HL-60/S4 treated with retinoic acid at 250 ng/mL for 4 days and 3 days (cell line): ENCODE measurements at regions not wholly inside any gene's neighbourhood (a gene's known extent, or its start where the extent isn't known, plus 50 kb on each side); places are given as distances from the start of the nearest gene placed in this dataset.

Experiments used
- in situ Hi-C: fragments of 300-500 bp; cut with MboI; formaldehyde crosslinking; loops from 2 replicates; pipeline ENCODE4 v1.7.0; 2022; ENCODE audit warnings: low sequenced_read_pairs

GRCh38 chr17:36661047-36661666, 59.8 kb downstream of the MRM1 start:
- in situ Hi-C loops, result no loop called here

GRCh38 chr17:36661688-36662087, 60.3 kb downstream of the MRM1 start:
- in situ Hi-C loops, result no loop called here

DNA sequence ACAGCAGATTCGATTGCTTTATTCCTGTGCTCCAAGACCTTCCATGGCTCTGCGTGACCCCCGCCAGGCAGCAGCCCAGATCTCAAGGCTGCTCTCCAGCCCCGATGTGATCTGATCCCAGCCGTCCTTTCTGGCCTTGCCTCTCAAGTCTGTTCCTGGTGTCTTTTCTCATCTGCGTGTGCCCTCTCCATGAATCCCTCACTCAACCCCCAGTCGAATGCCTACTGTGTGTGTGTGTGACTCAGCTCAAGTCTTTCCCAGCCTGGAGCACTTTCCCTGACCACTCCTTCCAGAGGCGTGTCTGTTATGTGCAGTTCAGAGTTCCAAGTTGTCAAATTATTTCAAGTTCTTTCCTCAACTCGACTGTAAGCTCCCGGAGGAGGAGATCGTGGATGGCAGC, 64.0 kb downstream of the MRM1 start:
- in situ Hi-C loops, result no loop called here

- in situ Hi-C loops, result no loop called here
Measured at GRCh38 chr17:36667922-36668321, 66.5 kb downstream of the MRM1 start.

DNA sequence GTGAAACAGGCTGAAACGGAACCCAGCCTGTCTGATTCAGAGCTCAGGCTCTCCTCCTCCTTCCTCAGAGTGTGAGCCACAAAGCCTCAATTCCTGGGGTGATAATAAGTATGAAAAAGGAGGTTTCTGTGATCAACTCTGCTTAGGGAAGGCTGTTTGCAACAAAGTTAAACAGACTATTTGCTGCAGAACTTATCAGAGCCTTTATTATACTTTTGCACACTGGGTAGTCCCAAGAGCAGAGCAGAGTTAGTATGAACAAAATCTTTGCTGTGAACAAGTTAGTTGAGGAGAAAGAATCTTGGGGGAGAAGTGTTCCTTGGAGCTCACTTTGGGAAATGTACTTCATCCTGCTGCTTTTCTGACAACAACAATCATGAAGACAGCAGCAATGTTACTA, 67.4 kb downstream of the MRM1 start:
- in situ Hi-C loops, result no loop called here

GRCh38 chr17:36671144-36671543, 69.8 kb downstream of the MRM1 start:
- in situ Hi-C loops, result no loop called here

DNA sequence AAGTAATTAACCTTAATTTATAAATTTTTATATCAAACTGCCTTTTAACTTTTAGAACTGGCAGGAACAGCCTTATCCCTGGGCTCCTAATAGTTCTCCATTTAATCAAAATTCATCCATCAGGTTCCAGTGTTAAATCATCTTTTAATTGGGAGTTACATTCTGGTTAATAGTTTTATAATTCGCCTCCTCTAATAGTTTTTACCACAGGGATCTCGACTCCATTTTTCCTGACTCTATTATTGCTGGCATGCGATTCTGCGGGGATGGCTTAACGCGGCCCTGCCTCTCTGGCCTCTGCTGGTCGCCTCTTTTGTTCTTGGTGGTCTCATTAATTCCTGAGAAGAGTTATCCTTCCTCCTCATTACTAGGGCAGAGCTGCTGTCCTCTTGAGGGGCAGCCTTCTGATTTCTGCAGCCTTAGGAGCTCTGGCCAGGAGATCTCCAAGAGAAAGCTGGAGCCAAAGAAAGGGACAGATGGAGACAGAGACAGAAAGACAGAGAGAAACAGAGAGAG, 71.1 kb downstream of the MRM1 start:
- in situ Hi-C loops, result no loop called here

DNA sequence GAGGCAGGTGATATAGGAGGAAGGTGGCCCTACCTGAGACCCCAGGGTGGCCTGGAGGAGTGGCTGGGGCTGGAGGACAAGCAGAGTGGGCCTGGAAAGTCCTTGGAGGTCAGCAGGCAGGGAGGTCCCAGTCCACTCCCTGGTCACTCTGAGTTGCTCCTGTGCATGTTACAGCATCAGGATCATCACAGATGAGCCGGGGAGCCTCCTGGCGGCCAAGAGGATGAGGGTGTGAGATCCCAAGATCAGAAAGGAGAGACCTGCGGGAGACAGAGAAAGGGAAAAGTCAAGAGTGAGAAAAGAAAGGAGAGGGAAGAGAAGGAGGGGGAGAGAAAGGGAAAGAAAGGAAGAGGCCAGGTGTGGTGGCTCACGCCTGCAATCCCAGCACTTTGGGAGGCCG, 71.7 kb downstream of the MRM1 start:
- in situ Hi-C loops, result no loop called here

GRCh38 chr17:36673637-36674277, 72.4 kb downstream of the MRM1 start:
- in situ Hi-C loops, result no loop called here

GRCh38 chr17:36674278-36674650, 72.9 kb downstream of the MRM1 start:
- in situ Hi-C loops, result no loop called here

GRCh38 chr17:36675250-36675649, 73.9 kb downstream of the MRM1 start:
- in situ Hi-C loops, result loop anchor here (25.0 kb wide), 1 partner anchor 88 kb away; the partner anchor contains the start of gene DHRS11

DNA sequence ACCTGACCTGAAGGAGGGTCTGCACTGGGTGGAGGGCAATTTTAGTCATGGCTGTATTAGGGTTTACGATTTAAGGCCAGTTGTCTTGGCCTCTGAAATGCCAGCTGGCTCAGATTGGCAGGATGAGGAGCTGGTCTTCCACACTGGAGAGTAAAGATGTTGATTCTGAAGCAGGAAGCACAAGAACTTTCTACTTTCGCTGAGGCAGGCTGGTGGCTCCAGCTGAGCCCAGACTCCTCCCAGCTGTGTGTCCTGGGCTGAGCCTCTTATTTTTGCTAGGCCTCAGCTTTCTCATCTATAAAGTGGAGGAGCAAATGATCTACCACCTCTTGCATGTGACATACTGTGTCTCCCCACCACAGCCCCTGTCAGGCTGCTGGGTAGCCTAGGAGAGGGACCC, 74.4 kb downstream of the MRM1 start:
- in situ Hi-C loops, result loop anchor here (25.0 kb wide), 1 partner anchor 88 kb away; the partner anchor contains the start of gene DHRS11

- in situ Hi-C loops, result loop anchor here (25.0 kb wide), 1 partner anchor 93 kb away; the partner anchor contains the start of gene DHRS11
Measured at GRCh38 chr17:36679815-36680467, 78.6 kb downstream of the MRM1 start.

- in situ Hi-C loops, result loop anchor here (25.0 kb wide), 1 partner anchor 93 kb away; the partner anchor contains the start of gene DHRS11
Measured at GRCh38 chr17:36680701-36681202, 79.4 kb downstream of the MRM1 start.

GRCh38 chr17:36682773-36683172, 81.4 kb downstream of the MRM1 start:
- in situ Hi-C loops, result loop anchor here (25.0 kb wide), 1 partner anchor 95 kb away; the partner anchor contains the start of gene DHRS11

DNA sequence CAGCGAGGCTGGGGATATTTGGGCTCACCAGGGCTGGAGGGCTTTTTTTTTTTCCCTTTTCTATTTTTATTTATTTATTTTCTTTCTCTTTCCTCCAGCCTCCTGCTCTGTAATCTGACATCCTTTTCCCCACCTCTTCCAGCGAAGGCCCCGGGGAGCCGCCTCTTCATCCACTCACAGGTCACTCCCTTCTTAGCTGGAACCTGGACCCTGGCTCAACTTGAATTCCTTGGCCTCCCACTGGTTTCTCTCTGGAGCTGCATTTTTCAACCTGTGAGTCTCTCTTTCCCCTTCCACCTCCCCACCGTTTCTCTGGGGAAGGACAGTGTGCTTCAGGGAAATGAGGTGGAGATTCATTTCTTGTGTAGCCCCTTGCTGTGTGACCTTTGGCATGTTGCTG, 82.0 kb downstream of the MRM1 start:
- in situ Hi-C loops, result loop anchor here (25.0 kb wide), 1 partner anchor 96 kb away; the partner anchor contains the start of gene DHRS11

DNA sequence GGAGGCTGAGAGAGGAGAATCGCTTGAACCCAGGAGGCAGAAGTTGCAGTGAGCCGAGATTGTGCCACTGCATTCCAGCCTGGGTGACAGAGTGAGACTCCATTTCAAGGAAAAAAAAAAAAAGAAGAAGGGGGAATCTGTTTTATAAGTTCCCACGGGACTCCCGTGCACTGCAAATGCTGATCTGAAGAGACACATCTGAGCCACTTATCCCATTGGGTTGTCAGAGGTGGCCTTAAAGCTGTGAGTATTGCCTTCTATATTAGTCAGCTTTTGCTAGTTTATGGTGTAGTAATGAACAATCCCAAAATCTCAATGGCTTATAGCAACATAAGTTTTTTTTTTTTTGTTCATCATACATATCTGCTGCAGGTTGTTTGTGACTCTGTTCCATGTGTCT, 82.8 kb downstream of the MRM1 start:
- in situ Hi-C loops, result loop anchor here (25.0 kb wide), 1 partner anchor 97 kb away; the partner anchor contains the start of gene DHRS11

- in situ Hi-C loops, result loop anchor here (25.0 kb wide), 1 partner anchor 99 kb away; the partner anchor contains the start of gene DHRS11
Measured at GRCh38 chr17:36686123-36686669, 84.8 kb downstream of the MRM1 start.

DNA sequence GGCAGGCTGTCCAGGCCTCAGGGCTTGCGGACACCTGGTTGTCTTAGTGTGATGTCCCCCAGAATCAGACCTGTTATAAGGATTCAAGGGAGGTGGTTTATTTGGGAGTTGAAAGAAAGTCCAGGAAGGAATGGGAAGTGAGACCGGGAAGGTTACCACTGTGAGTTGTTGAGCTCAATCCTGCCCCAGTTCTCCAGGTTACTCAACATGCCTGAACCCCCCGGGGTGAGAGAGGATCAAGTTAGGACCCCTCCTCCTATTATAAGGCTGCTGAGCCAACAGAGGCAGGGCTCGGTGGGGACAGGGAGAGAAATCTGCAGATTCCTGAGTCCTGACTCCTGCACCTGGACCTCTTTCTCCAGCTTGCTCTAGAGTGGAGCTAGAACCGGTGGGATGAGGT, 86.4 kb downstream of the MRM1 start:
- in situ Hi-C loops, result loop anchor here (25.0 kb wide), 1 partner anchor 100 kb away; the partner anchor contains the start of gene DHRS11

DNA sequence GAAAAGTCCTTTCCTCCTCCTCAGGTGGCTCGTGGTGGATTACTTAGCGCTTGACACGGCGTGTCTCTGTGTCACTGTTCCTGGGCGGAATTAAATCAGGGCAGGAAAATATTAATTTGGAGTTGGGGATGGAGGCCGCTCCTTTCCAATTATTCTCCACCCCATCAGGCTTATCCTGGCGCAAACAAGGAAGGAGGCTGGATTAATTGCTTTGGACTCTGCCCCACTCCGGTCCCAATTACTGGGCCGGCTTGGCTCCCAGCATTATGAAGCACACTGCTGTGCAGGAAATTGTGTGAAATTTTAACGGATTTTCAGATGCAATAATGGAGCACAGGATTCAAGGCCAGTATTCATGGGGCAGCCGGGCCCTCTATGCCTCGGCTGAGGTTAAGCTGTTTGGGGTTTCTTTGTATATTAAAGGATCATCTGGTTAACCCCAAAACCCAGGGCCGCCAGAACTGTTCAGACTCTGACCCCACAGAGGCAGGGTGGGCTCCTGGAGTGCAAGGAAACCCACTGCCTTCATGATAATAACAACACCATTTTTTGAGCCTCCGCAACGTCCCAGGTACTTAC, 87.8 kb downstream of the MRM1 start:
- in situ Hi-C loops, result loop anchor here (25.0 kb wide), 1 partner anchor 102 kb away; the partner anchor contains the start of gene DHRS11
